K562 (cell line): ENCODE measurements at regions not wholly inside any gene's neighbourhood (a gene's known extent, or its start where the extent isn't known, plus 50 kb on each side); places are given as distances from the start of the nearest gene placed in this dataset.
A peak's percentile ranks its signal among the peaks of the same experiment; 100 is the strongest.

Experiments used
- ATAC-seq: fragments of 200-7000 bp; cut with Tn5 transposase; 3 replicates; pipeline ENCODE4 v1.9.1; 2020; ENCODE audit warnings: moderate library complexity
- BruUV-seq: library from RNA; stranded (reverse); fragments of 400-500 nt; replicated peaks from 2 replicates; lab custom pipeline; 2021; lab: Mats Ljungman, UMichigan
- CTCF ChIA-PET: fragments of 300-600 bp; formaldehyde crosslinking; extraction: SDS; loops from one replicate; lab custom pipeline; 2021; ENCODE audit warnings: low intra/inter-chr PET ratio; lab: Yijun Ruan, JAX
- POLR2A ChIA-PET: fragments of 300-600, 350-650 bp; sonication (Branson Sonifier 250); formaldehyde crosslinking; extraction: SDS; loops from one replicate; lab custom pipeline; 2021; ENCODE audit warnings: antibody characterized with exemption, inconsistent platforms; lab: Yijun Ruan, JAX
- DNase-seq, 4 experiments: peaks; one replicate each; pipeline versions ENCODE4 v3.0.0 to v3.0.0-alpha.2; 2011 to 2018; ENCODE audit warnings: low spot score in 3 of 4, mixed read lengths in 3 of 4; ENCODE audit errors: extremely low read depth in 1 of 4
- FAIRE-seq: peaks from 2 replicates; lab custom pipeline; 2011; peaks lifted over from hg19 to GRCh38; lab: Jason Lieb, UNC
- H2AFZ ChIP-seq: 2 replicates; pipeline ENCODE4 v1.6.0; 2011; ENCODE audit warnings: low read depth, low read length, control low read depth, inconsistent platforms
- H3K27ac ChIP-seq: fragments of 200-600 bp; 3 replicates; pipeline ENCODE4 v1.8.0; 2011; ENCODE audit warnings: low read depth, mild to moderate bottlenecking, control low read depth, inconsistent platforms, low read length, moderate library complexity, mixed read lengths; ENCODE audit errors: extremely low read depth
- H3K27me3 ChIP-seq, 2 experiments: fragments of 300-600 bp in 1 of 2; 2 replicates in 1 of 2; 3 replicates in 1 of 2; pipeline versions ENCODE4 v1.6.0 to v1.8.0; 2011; ENCODE audit warnings: inconsistent platforms in 2 of 2, low read length in 2 of 2, mild to moderate bottlenecking in 1 of 2, mixed read lengths in 1 of 2, moderate library complexity in 1 of 2; ENCODE audit not compliant: control insufficient read depth in 2 of 2, insufficient read depth in 2 of 2
- H3K36me3 ChIP-seq: fragments of 300-600 bp; 3 replicates; pipeline ENCODE4 v1.8.0; 2011; ENCODE audit warnings: mild to moderate bottlenecking, low read length, inconsistent platforms; ENCODE audit not compliant: control insufficient read depth, insufficient read depth
- H3K4me1 ChIP-seq, 2 experiments: fragments of 200-600 bp in 1 of 2; replicated peaks in 1 of 2; 2 replicates in 1 of 2; 3 replicates in 1 of 2; pipeline versions ENCODE4 v1.5.1 to v1.8.0; 2011; ENCODE audit warnings: inconsistent platforms in 2 of 2, low read length in 2 of 2, mild to moderate bottlenecking in 1 of 2, mixed read lengths in 1 of 2, moderate library complexity in 1 of 2; ENCODE audit not compliant: control insufficient read depth in 2 of 2, insufficient read depth in 2 of 2
- H3K4me2 ChIP-seq: 2 replicates; pipeline ENCODE4 v1.6.1; 2011; ENCODE audit warnings: low read length, control low read depth, inconsistent platforms, mixed read lengths; ENCODE audit not compliant: insufficient read depth
- H3K4me3 ChIP-seq: fragments of 200-600 bp; sonication (generic), shearing (Covaris generic); 2 replicates; pipeline ENCODE4 v1.5.1; 2016; ENCODE audit warnings: control low read depth, inconsistent platforms
- H3K79me2 ChIP-seq: fragments of 200-600 bp; 3 replicates; pipeline ENCODE4 v1.8.0; 2011; ENCODE audit warnings: low read length, inconsistent platforms; ENCODE audit not compliant: control insufficient read depth, insufficient read depth
- H3K9ac ChIP-seq, 2 experiments: 2 replicates each; pipeline versions ENCODE4 v1.6.0 to v1.6.1; 2011; ENCODE audit warnings: low read depth in 2 of 2, low read length in 2 of 2, control low read depth in 1 of 2, inconsistent platforms in 1 of 2, mild to moderate bottlenecking in 1 of 2, mixed read lengths in 1 of 2; ENCODE audit not compliant: insufficient read depth in 1 of 2
- H3K9me1 ChIP-seq: one replicate; pipeline ENCODE4 v1.6.0; 2011; ENCODE audit warnings: inconsistent platforms, mild to moderate bottlenecking, low read length, moderate library complexity; ENCODE audit not compliant: control insufficient read depth, insufficient read depth
- H3K9me3 ChIP-seq: replicated peaks from 2 replicates; pipeline ENCODE4 v1.5.1; 2011; ENCODE audit warnings: low read depth, low read length, inconsistent platforms; ENCODE audit not compliant: control insufficient read depth, insufficient read depth
- H4K20me1 ChIP-seq: replicated peaks from 2 replicates; pipeline ENCODE4 v1.6.1; 2011; ENCODE audit warnings: low read length, inconsistent platforms, mixed read lengths; ENCODE audit not compliant: control insufficient read depth, insufficient read depth
- KDM2B ChIP-seq: fragments of 250-450 bp; sonication (Bioruptor Pico); IDR thresholded peaks from 2 replicates; pipeline ENCODE4 v1.8.0; 2021; ENCODE audit warnings: mild to moderate bottlenecking, moderate library complexity
- NFE2L1 ChIP-seq: fragments of 450-650 bp; IDR thresholded peaks from 2 replicates; pipeline ENCODE4 v1.6.1; 2016; ENCODE audit warnings: missing genetic modification characterization, low read depth, mild to moderate bottlenecking, missing compliant biosample characterization, moderate library complexity, borderline replicate concordance
- NKRF ChIP-seq: fragments of 450-650 bp; IDR thresholded peaks from 2 replicates; pipeline ENCODE4 v1.6.1; 2016; ENCODE audit warnings: borderline replicate concordance
- PTRF ChIP-seq: fragments of 450-650 bp; IDR thresholded peaks from 2 replicates; pipeline ENCODE4 v1.6.1; 2016; ENCODE audit warnings: mild to moderate bottlenecking, missing genetic modification characterization, missing compliant biosample characterization
- SLC30A9 ChIP-seq: fragments of 250-450 bp; sonication (Bioruptor Pico); IDR thresholded peaks from 2 replicates; pipeline ENCODE4 v1.8.0; 2022; ENCODE audit warnings: mild to moderate bottlenecking, moderate library complexity
- SPI1 ChIP-seq: IDR thresholded peaks from 2 replicates; pipeline ENCODE4 v1.6.1; 2011; ENCODE audit warnings: low read depth, low read length, control low read depth, borderline replicate concordance
- ZBTB2 ChIP-seq: fragments of 450-650 bp; IDR thresholded peaks from 2 replicates; pipeline ENCODE4 v1.6.1; 2016; ENCODE audit warnings: antibody characterized with exemption
- ZC3H8 ChIP-seq: fragments of 450-650 bp; IDR thresholded peaks from 2 replicates; pipeline ENCODE4 v1.6.1; 2017
- ZKSCAN1 ChIP-seq: fragments of 150-350 bp; IDR thresholded peaks from 2 replicates; pipeline ENCODE4 v1.6.1; 2016; ENCODE audit warnings: low read depth, low read length
- WGBS: fragments of 100-300 bp; shearing (Covaris generic); methylation state at CpG from one replicate; pipeline ENCODE4 v1.1.6; 2016; ENCODE audit warnings: low coverage, mixed read lengths; ENCODE audit not compliant: insufficient coverage; ENCODE audit errors: missing lambda C conversion rate; 5-methylcytosine and 5-hydroxymethylcytosine counted together
- in situ Hi-C: fragments of 300-500 bp; cut with MboI; formaldehyde crosslinking; loops from 4 replicates; pipeline ENCODE4 v1.15.0; 2018; ENCODE audit warnings: inconsistent platforms, mixed read lengths
- intact Hi-C: fragments of 100-400 bp; cut with micrococcal nuclease; formaldehyde crosslinking; loops from 2 replicates; pipeline ENCODE4 v1.14.2; 2022

GRCh38 chr1:181191494-181192040 lies 103.1 kb downstream of the IER5 start:
- POLR2A ChIA-PET: interaction anchor here (1.1 to 1.3 kb wide), 2 partner anchors 11 to 207 kb away, joined by 3 read pairs; no protein-coding TSS in a partner anchor
- TF ChIP-seq ZBTB2 (no peak), ZKSCAN1 (peak; percentile 78), SPI1 (no peak), PTRF (tag) (no peak), NKRF (no peak), ZC3H8 (no peak), SLC30A9 (CRISPR knock-in tag) (no peak), KDM2B (no peak), NFE2L1 (no peak)
- Histone ChIP-seq H3K36me3 (no peaks in the 10 kb centered on the region), H4K20me1 (peaks cover 7% of the 10 kb centered on the region; the same call in 1 of the 2 replicates), H3K27me3 (peaks cover 3 to 27% of the 10 kb centered on the region in 2 experiments; a peak in 4 of 5 replicates), H3K9ac (no peak overlapping the region), H3K27ac (no peak overlapping the region), H3K9me1 (peaks cover 4% of the 10 kb centered on the region), H3K4me3 (no peak overlapping the region), H3K79me2 (no peaks in the 10 kb centered on the region), H3K9me3 (no peaks in the 10 kb centered on the region), H2AFZ (no peak overlapping the region), H3K4me1 (peaks cover 0 to 7% of the 10 kb centered on the region in 2 experiments; a peak in 3 of 5 replicates), H3K4me2 (no peak overlapping the region)
- CTCF ChIA-PET: interaction anchor here (8.5 kb wide), 1 partner anchor 232 kb away, joined by 127 read pairs; no protein-coding TSS in a partner anchor
- intact Hi-C loops: no loop called here
- DNase-seq (no peak), ATAC-seq (no peak), FAIRE-seq (no peak)
- no TSS peak for BruUV-seq
- in situ Hi-C loops: no loop called here
- 7% methylated on average over 5 of the region's 5 CpGs for WGBS
